Hepatocyte (in vitro differentiated cells): ENCODE measurements at regions not wholly inside any gene's neighbourhood (a gene's known extent, or its start where the extent isn't known, plus 50 kb on each side); places are given as distances from the start of the nearest gene placed in this dataset.

Experiments used
- EZH2 ChIP-seq: fragments of 200-600 bp; sonication (generic); IDR thresholded peaks from 2 replicates; pipeline ENCODE4 v1.6.1; 2016; ENCODE audit warnings: antibody characterized with exemption, mild to moderate bottlenecking, borderline replicate concordance
- EZH2phosphoT487 ChIP-seq: fragments of 200-600 bp; sonication (generic); IDR thresholded peaks from one replicate; pipeline ENCODE4 v1.6.1; 2018; ENCODE audit warnings: antibody characterized with exemption, mild to moderate bottlenecking, low read depth, moderate library complexity; ENCODE audit not compliant: unreplicated experiment, severe bottlenecking
- TF ChIP-seq, protein P1 (sequence below): fragments of 200-600 bp; sonication (generic); IDR thresholded peaks from 2 replicates; pipeline ENCODE4 v1.5.1; 2016; ENCODE audit warnings: antibody characterized with exemption, mild to moderate bottlenecking; ENCODE audit not compliant: poor library complexity

DNA sequence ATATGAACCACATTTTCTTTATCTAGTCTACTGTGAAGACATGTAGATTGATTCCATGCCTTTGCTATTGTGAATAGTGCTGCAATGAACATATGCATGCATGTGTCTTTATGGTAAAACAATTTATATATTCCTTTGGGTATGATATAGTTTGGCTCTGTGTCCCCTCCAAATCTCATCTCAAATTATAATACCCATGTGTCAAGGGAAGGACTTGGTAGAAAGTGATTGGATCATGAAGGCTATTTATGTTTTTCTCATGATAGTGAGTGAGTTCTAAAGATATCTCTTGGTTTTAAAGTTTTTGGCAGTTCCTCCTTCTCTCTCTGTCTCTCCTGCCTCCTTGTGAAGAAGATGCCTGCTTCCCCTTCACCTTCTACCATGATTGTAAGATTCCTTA is 248.7 kb downstream of the GPR37 start:
- TF ChIP-seq EZH2 (no peak), EZH2phosphoT487 (no peak)
- TF ChIP-seq, protein P1, sequence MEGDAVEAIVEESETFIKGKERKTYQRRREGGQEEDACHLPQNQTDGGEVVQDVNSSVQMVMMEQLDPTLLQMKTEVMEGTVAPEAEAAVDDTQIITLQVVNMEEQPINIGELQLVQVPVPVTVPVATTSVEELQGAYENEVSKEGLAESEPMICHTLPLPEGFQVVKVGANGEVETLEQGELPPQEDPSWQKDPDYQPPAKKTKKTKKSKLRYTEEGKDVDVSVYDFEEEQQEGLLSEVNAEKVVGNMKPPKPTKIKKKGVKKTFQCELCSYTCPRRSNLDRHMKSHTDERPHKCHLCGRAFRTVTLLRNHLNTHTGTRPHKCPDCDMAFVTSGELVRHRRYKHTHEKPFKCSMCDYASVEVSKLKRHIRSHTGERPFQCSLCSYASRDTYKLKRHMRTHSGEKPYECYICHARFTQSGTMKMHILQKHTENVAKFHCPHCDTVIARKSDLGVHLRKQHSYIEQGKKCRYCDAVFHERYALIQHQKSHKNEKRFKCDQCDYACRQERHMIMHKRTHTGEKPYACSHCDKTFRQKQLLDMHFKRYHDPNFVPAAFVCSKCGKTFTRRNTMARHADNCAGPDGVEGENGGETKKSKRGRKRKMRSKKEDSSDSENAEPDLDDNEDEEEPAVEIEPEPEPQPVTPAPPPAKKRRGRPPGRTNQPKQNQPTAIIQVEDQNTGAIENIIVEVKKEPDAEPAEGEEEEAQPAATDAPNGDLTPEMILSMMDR = no peak
